GM12891 (cell line): ENCODE measurements at regions not wholly inside any gene's neighbourhood (a gene's known extent, or its start where the extent isn't known, plus 50 kb on each side); places are given as distances from the start of the nearest gene placed in this dataset.

Experiments used
- POLR2A ChIP-seq: IDR thresholded peaks from 2 replicates; pipeline ENCODE4 v1.6.1; 2011; ENCODE audit warnings: low read depth, low read length, control low read depth
- POLR2AphosphoS5 ChIP-seq: IDR thresholded peaks from 2 replicates; pipeline ENCODE4 v1.6.1; 2011; ENCODE audit warnings: low read depth, low read length, control low read depth
- POU2F2 ChIP-seq: IDR thresholded peaks from 2 replicates; pipeline ENCODE4 v1.6.1; 2011; ENCODE audit warnings: low read depth, mild to moderate bottlenecking, control low read depth, low read length, moderate library complexity
- TAF1 ChIP-seq: IDR thresholded peaks from 2 replicates; pipeline ENCODE4 v1.6.1; 2011; ENCODE audit warnings: low read depth, low read length, control low read depth

GRCh38 chr15:97023488-97023844 lies 693.0 kb downstream of the NR2F2 start:
- TF ChIP-seq POLR2AphosphoS5, result no peak
- TF ChIP-seq TAF1, result no peak
- no peak for TF ChIP-seq POLR2A
- no peak for TF ChIP-seq POU2F2
